ENCODE measurements at regions not wholly inside any gene's neighbourhood (a gene's known extent, or its start where the extent isn't known, plus 50 kb on each side); places are given as distances from the start of the nearest gene placed in this dataset.
"Not testable (repeated sequence)": the region's sequence is repeated elsewhere in the genome, so short reads cannot be mapped to it uniquely, and the experiment has no call there.

- H3K4me3 ChIP-seq (ENCODE audit: low read depth in 2 of 2, low read length in 1 of 2); H3K36me3 ChIP-seq (replicated peaks in 1 of 2; ENCODE audit: control insufficient read depth in 1 of 2, insufficient read depth in 2 of 2, low read length in 1 of 2); H4K20me1 ChIP-seq (ENCODE audit: insufficient read depth); H3K9me2 ChIP-seq; H3K79me2 ChIP-seq (ENCODE audit: insufficient read depth); CTCF ChIA-PET; H3K4me1 ChIP-seq (ENCODE audit: control insufficient read depth in 1 of 2, insufficient read depth in 2 of 2, low read depth in 1 of 2, low read length in 1 of 2); H3K9me3 ChIP-seq; H3K4me2 ChIP-seq; H3K27ac ChIP-seq (ENCODE audit: low read depth in 2 of 2, low read length in 1 of 2); H3F3A ChIP-seq (replicated peaks; ENCODE audit: insufficient read depth); H2AFZ ChIP-seq (ENCODE audit: low read depth); DNase-seq; H3K9ac ChIP-seq; POLR2A ChIA-PET; H3K27me3 ChIP-seq (ENCODE audit: insufficient read depth): not testable (repeated sequence)
- WGBS (ENCODE audit: low lambda C conversion rate) = 61% methylated on average over 5 of the region's 9 CpGs
These were observed 81.5 kb downstream of the TRIM69 start for GRCh38 chr15:44817797-44818196.

- H3K9me3 ChIP-seq; H2AFZ ChIP-seq (ENCODE audit: low read depth); CTCF ChIA-PET; DNase-seq; H3K27me3 ChIP-seq (ENCODE audit: insufficient read depth); H3K27ac ChIP-seq (ENCODE audit: low read depth in 2 of 2, low read length in 1 of 2); H3K4me1 ChIP-seq (ENCODE audit: control insufficient read depth in 1 of 2, insufficient read depth in 2 of 2, low read depth in 1 of 2, low read length in 1 of 2); H3K9ac ChIP-seq; H3K36me3 ChIP-seq (replicated peaks in 1 of 2; ENCODE audit: control insufficient read depth in 1 of 2, insufficient read depth in 2 of 2, low read length in 1 of 2); POLR2A ChIA-PET; H3K79me2 ChIP-seq (ENCODE audit: insufficient read depth); H3F3A ChIP-seq (replicated peaks; ENCODE audit: insufficient read depth); H3K9me2 ChIP-seq; H3K4me2 ChIP-seq; H3K4me3 ChIP-seq (ENCODE audit: low read depth in 2 of 2, low read length in 1 of 2); H4K20me1 ChIP-seq (ENCODE audit: insufficient read depth): not testable (repeated sequence)
- WGBS (ENCODE audit: low lambda C conversion rate) = 80% methylated on average over 2 of the region's 9 CpGs
These were observed 83.1 kb downstream of the TRIM69 start for GRCh38 chr15:44819331-44819987.

- CTCF ChIA-PET; H3K36me3 ChIP-seq (replicated peaks in 1 of 2; ENCODE audit: control insufficient read depth in 1 of 2, insufficient read depth in 2 of 2, low read length in 1 of 2): not testable (repeated sequence)
- 75% methylated on average over 5 of the region's 5 CpGs for WGBS (ENCODE audit: low lambda C conversion rate)
These were observed 84.2 kb downstream of the TRIM69 start for GRCh38 chr15:44820535-44820934.

GRCh38 chr15:44820967-44821366 is 84.6 kb downstream of the TRIM69 start:
- H3K9me3 ChIP-seq; H3K4me3 ChIP-seq (ENCODE audit: low read depth in 2 of 2, low read length in 1 of 2); H3K4me1 ChIP-seq (ENCODE audit: control insufficient read depth in 1 of 2, insufficient read depth in 2 of 2, low read depth in 1 of 2, low read length in 1 of 2); DNase-seq; POLR2A ChIA-PET; H4K20me1 ChIP-seq (ENCODE audit: insufficient read depth); H3K36me3 ChIP-seq (replicated peaks in 1 of 2; ENCODE audit: control insufficient read depth in 1 of 2, insufficient read depth in 2 of 2, low read length in 1 of 2); H3K9ac ChIP-seq; H3K27me3 ChIP-seq (ENCODE audit: insufficient read depth); H3K27ac ChIP-seq (ENCODE audit: low read depth in 2 of 2, low read length in 1 of 2); H3F3A ChIP-seq (replicated peaks; ENCODE audit: insufficient read depth); CTCF ChIA-PET; H2AFZ ChIP-seq (ENCODE audit: low read depth); H3K4me2 ChIP-seq; H3K79me2 ChIP-seq (ENCODE audit: insufficient read depth); H3K9me2 ChIP-seq: not testable (repeated sequence)
- WGBS (ENCODE audit: low lambda C conversion rate) = 62% methylated on average over 5 of the region's 5 CpGs

More at GRCh38 chr15:44820535-44820934, 84.2 kb downstream of the TRIM69 start:
- H3K4me1 ChIP-seq (ENCODE audit: control insufficient read depth in 1 of 2, insufficient read depth in 2 of 2, low read depth in 1 of 2, low read length in 1 of 2); H3K9me2 ChIP-seq; H3K9me3 ChIP-seq; H3K4me2 ChIP-seq; DNase-seq; POLR2A ChIA-PET; H4K20me1 ChIP-seq (ENCODE audit: insufficient read depth); H3F3A ChIP-seq (replicated peaks; ENCODE audit: insufficient read depth); H3K4me3 ChIP-seq (ENCODE audit: low read depth in 2 of 2, low read length in 1 of 2); H3K27me3 ChIP-seq (ENCODE audit: insufficient read depth); H3K79me2 ChIP-seq (ENCODE audit: insufficient read depth); H3K9ac ChIP-seq; H3K27ac ChIP-seq (ENCODE audit: low read depth in 2 of 2, low read length in 1 of 2); H2AFZ ChIP-seq (ENCODE audit: low read depth): not testable (repeated sequence)

- H3K9me2 ChIP-seq; CTCF ChIA-PET; H3K27ac ChIP-seq (ENCODE audit: low read depth in 2 of 2, low read length in 1 of 2); DNase-seq; H3K9ac ChIP-seq; H2AFZ ChIP-seq (ENCODE audit: low read depth); H3F3A ChIP-seq (replicated peaks; ENCODE audit: insufficient read depth); H3K4me1 ChIP-seq (ENCODE audit: control insufficient read depth in 1 of 2, insufficient read depth in 2 of 2, low read depth in 1 of 2, low read length in 1 of 2); H4K20me1 ChIP-seq (ENCODE audit: insufficient read depth); H3K4me2 ChIP-seq; H3K9me3 ChIP-seq; H3K4me3 ChIP-seq (ENCODE audit: low read depth in 2 of 2, low read length in 1 of 2); H3K79me2 ChIP-seq (ENCODE audit: insufficient read depth); POLR2A ChIA-PET; H3K36me3 ChIP-seq (replicated peaks in 1 of 2; ENCODE audit: control insufficient read depth in 1 of 2, insufficient read depth in 2 of 2, low read length in 1 of 2); H3K27me3 ChIP-seq (ENCODE audit: insufficient read depth): not testable (repeated sequence)
- WGBS (ENCODE audit: low lambda C conversion rate) = 14% methylated on average over 1 of the region's 9 CpGs
These were observed 88.2 kb downstream of the TRIM69 start for GRCh38 chr15:44824277-44825145.

GRCh38 chr15:44826583-44826982 is 90.3 kb downstream of the TRIM69 start:
- H3F3A ChIP-seq (replicated peaks; ENCODE audit: insufficient read depth); H3K27me3 ChIP-seq (ENCODE audit: insufficient read depth); H4K20me1 ChIP-seq (ENCODE audit: insufficient read depth); DNase-seq; POLR2A ChIA-PET; H3K9me3 ChIP-seq; H3K27ac ChIP-seq (ENCODE audit: low read depth in 2 of 2, low read length in 1 of 2); H3K4me2 ChIP-seq; CTCF ChIA-PET; H2AFZ ChIP-seq (ENCODE audit: low read depth); H3K9me2 ChIP-seq; H3K9ac ChIP-seq; H3K36me3 ChIP-seq (replicated peaks in 1 of 2; ENCODE audit: control insufficient read depth in 1 of 2, insufficient read depth in 2 of 2, low read length in 1 of 2); H3K4me1 ChIP-seq (ENCODE audit: control insufficient read depth in 1 of 2, insufficient read depth in 2 of 2, low read depth in 1 of 2, low read length in 1 of 2); H3K79me2 ChIP-seq (ENCODE audit: insufficient read depth); H3K4me3 ChIP-seq (ENCODE audit: low read depth in 2 of 2, low read length in 1 of 2): not testable (repeated sequence)
- 67% methylated on average over 1 of the region's 1 CpG for WGBS (ENCODE audit: low lambda C conversion rate)
